ENCODE measurements at regions not wholly inside any gene's neighbourhood (a gene's known extent, or its start where the extent isn't known, plus 50 kb on each side); places are given as distances from the start of the nearest gene placed in this dataset.

DNA sequence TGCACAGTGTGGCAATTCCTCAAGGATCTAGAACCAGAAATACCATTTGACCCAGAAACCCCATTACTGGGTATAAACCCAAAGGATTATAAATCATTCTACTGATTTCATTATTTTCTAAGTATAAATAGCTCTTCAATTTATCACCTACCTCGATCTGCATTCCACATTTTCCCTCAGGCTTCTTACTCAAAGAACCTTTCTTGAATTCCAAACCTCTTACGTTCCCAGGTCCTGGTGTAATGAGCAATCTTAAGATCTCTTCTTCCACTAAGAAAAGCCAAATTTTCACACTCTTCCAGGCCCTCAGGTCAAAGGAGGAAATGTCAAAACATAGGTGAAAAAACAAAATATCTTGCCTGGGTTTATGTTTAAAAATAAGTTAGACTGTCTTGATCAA is 237.3 kb upstream of the GPC6 start:
- Histone ChIP-seq H3K4me3 (ENCODE audit: low read length) (no peak overlapping the region), H3K27ac (ENCODE audit: low read depth, low read length) (no peak overlapping the region), H3K4me2 (ENCODE audit: low read length) (no peak overlapping the region), H3K9me3 (ENCODE audit: control insufficient read depth, insufficient read depth, low read length) (no peaks in the 10 kb centered on the region), H3K79me2 (ENCODE audit: control insufficient read depth, low read length) (no peaks in the 10 kb centered on the region), H3K36me3 (ENCODE audit: control insufficient read depth, low read length) (no peaks in the 10 kb centered on the region), H3K27me3 (ENCODE audit: control insufficient read depth, low read length) (no peaks in the 10 kb centered on the region), H3K9me2 (replicated peaks; ENCODE audit: control insufficient read depth, low read length) (no peaks in the 10 kb centered on the region), H3K4me1 (ENCODE audit: control insufficient read depth, low read length) (no peaks in the 10 kb centered on the region), H4K20me1 (ENCODE audit: control insufficient read depth, insufficient read depth, low read depth, low read length) (no peaks in the 10 kb centered on the region), H3F3A (ENCODE audit: control insufficient read depth, insufficient read depth) (no peaks in the 10 kb centered on the region)
- TF ChIP-seq EZH2phosphoT487 (IDR thresholded peaks at IDR 0.05; ENCODE audit: borderline replicate concordance, low read length), result no peak
- TF ChIP-seq, protein P1, sequence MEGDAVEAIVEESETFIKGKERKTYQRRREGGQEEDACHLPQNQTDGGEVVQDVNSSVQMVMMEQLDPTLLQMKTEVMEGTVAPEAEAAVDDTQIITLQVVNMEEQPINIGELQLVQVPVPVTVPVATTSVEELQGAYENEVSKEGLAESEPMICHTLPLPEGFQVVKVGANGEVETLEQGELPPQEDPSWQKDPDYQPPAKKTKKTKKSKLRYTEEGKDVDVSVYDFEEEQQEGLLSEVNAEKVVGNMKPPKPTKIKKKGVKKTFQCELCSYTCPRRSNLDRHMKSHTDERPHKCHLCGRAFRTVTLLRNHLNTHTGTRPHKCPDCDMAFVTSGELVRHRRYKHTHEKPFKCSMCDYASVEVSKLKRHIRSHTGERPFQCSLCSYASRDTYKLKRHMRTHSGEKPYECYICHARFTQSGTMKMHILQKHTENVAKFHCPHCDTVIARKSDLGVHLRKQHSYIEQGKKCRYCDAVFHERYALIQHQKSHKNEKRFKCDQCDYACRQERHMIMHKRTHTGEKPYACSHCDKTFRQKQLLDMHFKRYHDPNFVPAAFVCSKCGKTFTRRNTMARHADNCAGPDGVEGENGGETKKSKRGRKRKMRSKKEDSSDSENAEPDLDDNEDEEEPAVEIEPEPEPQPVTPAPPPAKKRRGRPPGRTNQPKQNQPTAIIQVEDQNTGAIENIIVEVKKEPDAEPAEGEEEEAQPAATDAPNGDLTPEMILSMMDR (IDR thresholded peaks at IDR 0.05; ENCODE audit: low read depth, low read length, poor library complexity, severe bottlenecking), result no peak

DNA sequence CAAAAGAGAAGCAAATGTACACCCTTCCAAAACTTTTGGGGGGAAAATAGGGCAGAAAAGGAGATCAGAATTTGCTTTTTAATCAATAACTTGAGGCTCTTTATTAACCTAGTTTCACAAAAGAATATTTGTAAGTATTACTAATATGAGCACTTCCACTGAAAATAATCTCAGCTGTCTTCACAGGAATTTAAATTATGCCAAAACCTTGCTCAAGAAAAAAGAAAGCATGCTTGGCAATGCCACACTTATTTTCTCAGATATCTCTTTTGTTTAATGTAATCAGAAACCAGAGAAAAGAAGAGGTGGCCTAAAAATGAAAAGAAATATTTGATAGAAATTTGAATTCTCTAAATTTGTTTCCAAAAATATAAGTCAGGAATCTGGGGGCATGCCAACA is 234.9 kb upstream of the GPC6 start:
- Histone ChIP-seq H3K4me3 (ENCODE audit: low read length) (no peak overlapping the region), H3K4me2 (ENCODE audit: low read length) (no peak overlapping the region), H3K79me2 (ENCODE audit: control insufficient read depth, low read length) (no peaks in the 10 kb centered on the region), H3K9me2 (replicated peaks; ENCODE audit: control insufficient read depth, low read length) (no peaks in the 10 kb centered on the region), H3K4me1 (ENCODE audit: control insufficient read depth, low read length) (no peaks in the 10 kb centered on the region), H3K9me3 (ENCODE audit: control insufficient read depth, insufficient read depth, low read length) (no peaks in the 10 kb centered on the region), H3K36me3 (ENCODE audit: control insufficient read depth, low read length) (no peaks in the 10 kb centered on the region), H3K27me3 (ENCODE audit: control insufficient read depth, low read length) (no peaks in the 10 kb centered on the region), H3F3A (ENCODE audit: control insufficient read depth, insufficient read depth) (no peaks in the 10 kb centered on the region), H3K27ac (ENCODE audit: low read depth, low read length) (no peak overlapping the region), H4K20me1 (ENCODE audit: control insufficient read depth, insufficient read depth, low read depth, low read length) (no peaks in the 10 kb centered on the region)
- TF ChIP-seq EZH2phosphoT487 (IDR thresholded peaks at IDR 0.05; ENCODE audit: borderline replicate concordance, low read length), result no peak
- TF ChIP-seq, protein P1 (IDR thresholded peaks at IDR 0.05; ENCODE audit: low read depth, low read length, poor library complexity, severe bottlenecking), result no peak

DNA sequence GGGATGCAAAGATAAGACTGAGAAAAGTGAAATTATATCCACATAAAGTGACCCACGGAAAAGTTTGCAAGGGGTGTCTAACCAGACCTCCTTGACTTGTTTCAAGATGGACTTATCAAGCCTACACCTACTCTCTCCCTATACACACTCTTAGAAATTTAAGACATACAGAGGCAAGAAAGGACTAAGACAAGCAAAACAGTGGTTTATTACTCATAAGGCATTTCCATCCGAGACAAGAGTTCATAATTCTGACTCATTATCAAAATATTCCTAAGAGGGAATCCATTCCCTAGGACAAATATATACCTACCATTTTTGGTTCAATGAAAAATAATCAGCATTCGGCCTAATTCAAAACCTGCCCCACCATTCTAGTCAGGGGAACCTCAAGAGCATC is 232.6 kb upstream of the GPC6 start:
- Histone ChIP-seq H3K9me3 (ENCODE audit: control insufficient read depth, insufficient read depth, low read length) (no peaks in the 10 kb centered on the region), H3K36me3 (ENCODE audit: control insufficient read depth, low read length) (no peaks in the 10 kb centered on the region), H4K20me1 (ENCODE audit: control insufficient read depth, insufficient read depth, low read depth, low read length) (no peaks in the 10 kb centered on the region), H3K4me1 (ENCODE audit: control insufficient read depth, low read length) (no peaks in the 10 kb centered on the region), H3K9me2 (replicated peaks; ENCODE audit: control insufficient read depth, low read length) (no peaks in the 10 kb centered on the region), H3K79me2 (ENCODE audit: control insufficient read depth, low read length) (no peaks in the 10 kb centered on the region), H3K4me3 (ENCODE audit: low read length) (no peak overlapping the region), H3K27me3 (ENCODE audit: control insufficient read depth, low read length) (no peaks in the 10 kb centered on the region), H3K4me2 (ENCODE audit: low read length) (no peak overlapping the region), H3F3A (ENCODE audit: control insufficient read depth, insufficient read depth) (no peaks in the 10 kb centered on the region), H3K27ac (ENCODE audit: low read depth, low read length) (no peak overlapping the region)
- no peak for TF ChIP-seq EZH2phosphoT487 (IDR thresholded peaks at IDR 0.05; ENCODE audit: borderline replicate concordance, low read length)
- TF ChIP-seq, protein P1 (IDR thresholded peaks at IDR 0.05; ENCODE audit: low read depth, low read length, poor library complexity, severe bottlenecking), result no peak
